WI38 (cell line): ENCODE measurements at regions not wholly inside any gene's neighbourhood (a gene's known extent, or its start where the extent isn't known, plus 50 kb on each side); places are given as distances from the start of the nearest gene placed in this dataset.

Experiments used
- H3K4me3 ChIP-seq: 2 replicates; pipeline ENCODE4 v1.5.1; 2011; ENCODE audit warnings: low read depth, mild to moderate bottlenecking, control low read depth, low read length
- CTCF ChIP-seq: IDR thresholded peaks from 2 replicates; pipeline ENCODE4 v1.5.1; 2012; ENCODE audit warnings: low read depth, mild to moderate bottlenecking, control low read depth, low read length

- H3K4me3 ChIP-seq = no peak overlapping the region
- TF ChIP-seq CTCF = no peak
Measured at GRCh38 chr22:49046546-49047361, 780.9 kb downstream of the BRD1 start.

- no peak overlapping the region for H3K4me3 ChIP-seq
- no peak for TF ChIP-seq CTCF
Measured at GRCh38 chr22:49046000-49046545, 781.6 kb downstream of the BRD1 start.

GRCh38 chr22:49045276-49045675 lies 782.4 kb downstream of the BRD1 start:
- H3K4me3 ChIP-seq = no peak overlapping the region
- no peak for TF ChIP-seq CTCF

GRCh38 chr22:49044776-49045175 lies 782.9 kb downstream of the BRD1 start:
- H3K4me3 ChIP-seq = no peak overlapping the region
- no peak for TF ChIP-seq CTCF

GRCh38 chr22:49044091-49044490 lies 783.6 kb downstream of the BRD1 start:
- TF ChIP-seq CTCF = no peak

GRCh38 chr22:49042877-49043859 lies 784.5 kb downstream of the BRD1 start:
- no peak for TF ChIP-seq CTCF
- no peak overlapping the region for H3K4me3 ChIP-seq

More at GRCh38 chr22:49044091-49044490, 783.6 kb downstream of the BRD1 start:
- H3K4me3 ChIP-seq = no peak overlapping the region
